GM23338 (cell line): ENCODE measurements at regions not wholly inside any gene's neighbourhood (a gene's known extent, or its start where the extent isn't known, plus 50 kb on each side); places are given as distances from the start of the nearest gene placed in this dataset.
A peak's percentile ranks its signal among the peaks of the same experiment; 100 is the strongest.

Source experiments
- ATAC-seq: fragments of 200-7000 bp; cut with Tn5 transposase; 3 replicates; pipeline ENCODE4 v1.9.1; 2020
- DNase-seq: peaks from one replicate; pipeline ENCODE4 v3.0.0-alpha.2; 2015; ENCODE audit warnings: low spot score
- H2AFZ ChIP-seq: fragments of 200-600 bp; sonication (generic); 2 replicates; pipeline ENCODE4 v1.8.0; 2016; ENCODE audit warnings: antibody characterized with exemption, mild to moderate bottlenecking, moderate library complexity
- H3F3A ChIP-seq: fragments of 200-600 bp; sonication (generic); replicated peaks from 2 replicates; pipeline ENCODE4 v1.8.0; 2017; ENCODE audit warnings: antibody characterized with exemption, mixed run types, low read depth
- H3K27ac ChIP-seq: fragments of 200-600 bp; sonication (generic); 2 replicates; pipeline ENCODE4 v1.6.1; 2016; ENCODE audit warnings: low read depth
- H3K27me3 ChIP-seq: fragments of 200-600 bp; sonication (generic); 2 replicates; pipeline ENCODE4 v1.8.0; 2016; ENCODE audit warnings: mild to moderate bottlenecking, mixed run types, moderate library complexity; ENCODE audit not compliant: insufficient read depth
- H3K36me3 ChIP-seq: fragments of 200-600 bp; sonication (generic); 2 replicates; pipeline ENCODE4 v1.8.0; 2016; ENCODE audit warnings: mild to moderate bottlenecking; ENCODE audit not compliant: insufficient read depth
- H3K4me1 ChIP-seq: fragments of 200-600 bp; sonication (generic); 2 replicates; pipeline ENCODE4 v1.8.0; 2016; ENCODE audit warnings: mild to moderate bottlenecking, moderate library complexity; ENCODE audit not compliant: insufficient read depth
- H3K4me2 ChIP-seq: fragments of 200-600 bp; sonication (generic); 2 replicates; pipeline ENCODE4 v1.7.1; 2017; ENCODE audit warnings: mixed run types
- H3K4me3 ChIP-seq: fragments of 200-600 bp; sonication (generic); 2 replicates; pipeline ENCODE4 v1.6.1; 2016; ENCODE audit warnings: mixed run types
- H3K79me2 ChIP-seq: fragments of 200-600 bp; sonication (generic); replicated peaks from 2 replicates; pipeline ENCODE4 v1.8.0; 2017; ENCODE audit warnings: mild to moderate bottlenecking; ENCODE audit not compliant: insufficient read depth
- H3K9me2 ChIP-seq: fragments of 200-600 bp; sonication (generic); 2 replicates; pipeline ENCODE4 v1.8.0; 2017; ENCODE audit not compliant: insufficient read depth
- H4K20me1 ChIP-seq: fragments of 200-600 bp; sonication (generic); replicated peaks from 2 replicates; pipeline ENCODE4 v1.8.0; 2017; ENCODE audit warnings: mild to moderate bottlenecking; ENCODE audit not compliant: insufficient read depth
- H3K27ac Mint-ChIP-seq: 2 replicates; pipeline ENCODE4 v1.8.0; 2020; ENCODE audit warnings: inconsistent platforms, mild to moderate bottlenecking, moderate library complexity, mixed read lengths
- H3K27me3 Mint-ChIP-seq: 3 replicates; pipeline ENCODE4 v1.8.0; 2022; ENCODE audit warnings: low read depth, mild to moderate bottlenecking, moderate library complexity, mixed read lengths, inconsistent platforms; ENCODE audit not compliant: insufficient read depth, poor library complexity
- H3K36me3 Mint-ChIP-seq: 3 replicates; pipeline ENCODE4 v1.8.0; 2021; ENCODE audit warnings: low read depth, mild to moderate bottlenecking, inconsistent platforms, moderate library complexity, mixed read lengths
- H3K4me1 Mint-ChIP-seq: 3 replicates; pipeline ENCODE4 v1.8.0; 2020; ENCODE audit warnings: mild to moderate bottlenecking, inconsistent platforms, mixed read lengths
- H3K4me3 Mint-ChIP-seq: 3 replicates; pipeline ENCODE4 v1.8.0; 2021; ENCODE audit warnings: moderate library complexity, mild to moderate bottlenecking, inconsistent platforms, mixed read lengths
- H3K9me3 Mint-ChIP-seq: 3 replicates; pipeline ENCODE4 v1.8.0; 2020; ENCODE audit warnings: moderate library complexity, mild to moderate bottlenecking, inconsistent platforms, mixed read lengths
- CREB1 ChIP-seq: fragments of 250-450 bp; sonication (Bioruptor Pico); IDR thresholded peaks from 2 replicates; pipeline ENCODE4 v1.5.0; 2020; ENCODE audit warnings: low read depth, mild to moderate bottlenecking, moderate library complexity
- EZH2 ChIP-seq: fragments of 200-600 bp; sonication (generic); IDR thresholded peaks from one replicate; pipeline ENCODE4 v1.8.0; 2017; ENCODE audit warnings: antibody characterized with exemption, mild to moderate bottlenecking, low read depth; ENCODE audit not compliant: unreplicated experiment
- EZH2phosphoT487 ChIP-seq: fragments of 200-600 bp; sonication (generic); IDR thresholded peaks from one replicate; pipeline ENCODE4 v1.8.1; 2018; ENCODE audit warnings: antibody characterized with exemption; ENCODE audit not compliant: unreplicated experiment
- STAT1 ChIP-seq: IDR thresholded peaks from one replicate; pipeline ENCODE4 v1.6.1; 2016; ENCODE audit warnings: antibody characterized with exemption; ENCODE audit not compliant: unreplicated experiment
- TF ChIP-seq, protein P1 (sequence below): fragments of 250-450 bp; sonication (Bioruptor Pico); IDR thresholded peaks from 2 replicates; pipeline ENCODE4 v1.5.0; 2020; ENCODE audit warnings: mild to moderate bottlenecking, moderate library complexity
- TF ChIP-seq, protein P2 (sequence below), 2 experiments: fragments of 200-600 bp in 1 of 2; sonication (generic) in 1 of 2; conservative IDR thresholded peaks; 2 replicates each; pipeline versions ENCODE4 v1.5.1 to v1.6.1; 2016 to 2017; ENCODE audit warnings: antibody characterized with exemption in 2 of 2, low read depth in 2 of 2, mild to moderate bottlenecking in 2 of 2, moderate library complexity in 1 of 2
- TF ChIP-seq, protein P3 (sequence below): IDR thresholded peaks from 2 replicates; pipeline ENCODE4 v1.6.1; 2016; ENCODE audit warnings: antibody characterized with exemption
- TF ChIP-seq, protein P4 (sequence below): IDR thresholded peaks from one replicate; pipeline ENCODE4 v1.6.1; 2018; ENCODE audit warnings: antibody characterized with exemption; ENCODE audit not compliant: unreplicated experiment

DNA sequence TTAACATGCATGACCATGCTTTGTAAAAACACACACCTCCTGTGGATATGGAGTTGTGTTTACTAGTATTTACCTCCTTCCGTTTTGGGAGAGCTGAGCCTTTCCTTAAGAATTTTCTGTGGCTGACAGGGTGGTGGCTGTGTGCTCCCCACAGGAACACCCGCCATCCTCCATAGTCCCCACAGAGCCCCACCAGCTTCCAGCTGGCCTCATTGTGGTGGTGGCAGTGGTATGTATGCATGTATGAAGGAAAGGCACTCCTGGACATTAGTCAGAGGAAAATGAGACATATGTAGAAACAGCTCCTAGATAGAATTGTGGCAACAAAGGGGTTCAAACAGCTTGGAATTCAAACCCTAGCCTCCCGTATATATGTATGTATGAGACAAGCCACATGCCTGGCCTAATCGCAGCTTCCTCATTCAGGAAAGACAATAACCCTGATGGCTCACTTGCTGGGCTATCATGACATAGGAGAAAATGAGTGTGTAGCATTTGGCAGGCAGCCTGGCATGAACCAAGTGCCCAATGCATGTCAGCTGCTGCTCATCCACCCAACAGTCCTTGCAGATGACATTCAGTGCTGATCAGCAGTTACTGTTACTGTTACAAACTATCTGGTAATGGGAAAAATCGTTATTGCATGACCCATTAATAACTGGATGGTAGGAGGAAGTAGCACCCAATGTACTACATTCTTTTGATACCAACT, 459.7 kb downstream of the EBF1 start:
- Histone ChIP-seq H3K4me2 (no peak overlapping the region), H3K4me1 (peaks cover 5% of the 10 kb centered on the region; the same call in 1 of the 2 replicates), H3K79me2 (no peaks in the 10 kb centered on the region), H4K20me1 (no peaks in the 10 kb centered on the region), H3K4me3 (no peak overlapping the region), H3K9me2 (no peaks in the 10 kb centered on the region), H3K27ac (no peak overlapping the region), H3K36me3 (no peaks in the 10 kb centered on the region), H2AFZ (peak overlapping the region; percentile 2; the same call in 1 of the 2 replicates), H3K27me3 (no peaks in the 10 kb centered on the region), H3F3A (no peaks in the 10 kb centered on the region)
- DNase-seq (peak; percentile 2), ATAC-seq (no peak)
- Mint-ChIP-seq H3K27ac (peak overlapping the region; percentile 69; the same call in 1 of the 2 replicates), H3K27me3 (no peaks in the 10 kb centered on the region), H3K4me3 (no peak overlapping the region), H3K9me3 (no peaks in the 10 kb centered on the region), H3K36me3 (no peaks in the 10 kb centered on the region), H3K4me1 (peaks cover 23% of the 10 kb centered on the region)
- TF ChIP-seq, protein P1, sequence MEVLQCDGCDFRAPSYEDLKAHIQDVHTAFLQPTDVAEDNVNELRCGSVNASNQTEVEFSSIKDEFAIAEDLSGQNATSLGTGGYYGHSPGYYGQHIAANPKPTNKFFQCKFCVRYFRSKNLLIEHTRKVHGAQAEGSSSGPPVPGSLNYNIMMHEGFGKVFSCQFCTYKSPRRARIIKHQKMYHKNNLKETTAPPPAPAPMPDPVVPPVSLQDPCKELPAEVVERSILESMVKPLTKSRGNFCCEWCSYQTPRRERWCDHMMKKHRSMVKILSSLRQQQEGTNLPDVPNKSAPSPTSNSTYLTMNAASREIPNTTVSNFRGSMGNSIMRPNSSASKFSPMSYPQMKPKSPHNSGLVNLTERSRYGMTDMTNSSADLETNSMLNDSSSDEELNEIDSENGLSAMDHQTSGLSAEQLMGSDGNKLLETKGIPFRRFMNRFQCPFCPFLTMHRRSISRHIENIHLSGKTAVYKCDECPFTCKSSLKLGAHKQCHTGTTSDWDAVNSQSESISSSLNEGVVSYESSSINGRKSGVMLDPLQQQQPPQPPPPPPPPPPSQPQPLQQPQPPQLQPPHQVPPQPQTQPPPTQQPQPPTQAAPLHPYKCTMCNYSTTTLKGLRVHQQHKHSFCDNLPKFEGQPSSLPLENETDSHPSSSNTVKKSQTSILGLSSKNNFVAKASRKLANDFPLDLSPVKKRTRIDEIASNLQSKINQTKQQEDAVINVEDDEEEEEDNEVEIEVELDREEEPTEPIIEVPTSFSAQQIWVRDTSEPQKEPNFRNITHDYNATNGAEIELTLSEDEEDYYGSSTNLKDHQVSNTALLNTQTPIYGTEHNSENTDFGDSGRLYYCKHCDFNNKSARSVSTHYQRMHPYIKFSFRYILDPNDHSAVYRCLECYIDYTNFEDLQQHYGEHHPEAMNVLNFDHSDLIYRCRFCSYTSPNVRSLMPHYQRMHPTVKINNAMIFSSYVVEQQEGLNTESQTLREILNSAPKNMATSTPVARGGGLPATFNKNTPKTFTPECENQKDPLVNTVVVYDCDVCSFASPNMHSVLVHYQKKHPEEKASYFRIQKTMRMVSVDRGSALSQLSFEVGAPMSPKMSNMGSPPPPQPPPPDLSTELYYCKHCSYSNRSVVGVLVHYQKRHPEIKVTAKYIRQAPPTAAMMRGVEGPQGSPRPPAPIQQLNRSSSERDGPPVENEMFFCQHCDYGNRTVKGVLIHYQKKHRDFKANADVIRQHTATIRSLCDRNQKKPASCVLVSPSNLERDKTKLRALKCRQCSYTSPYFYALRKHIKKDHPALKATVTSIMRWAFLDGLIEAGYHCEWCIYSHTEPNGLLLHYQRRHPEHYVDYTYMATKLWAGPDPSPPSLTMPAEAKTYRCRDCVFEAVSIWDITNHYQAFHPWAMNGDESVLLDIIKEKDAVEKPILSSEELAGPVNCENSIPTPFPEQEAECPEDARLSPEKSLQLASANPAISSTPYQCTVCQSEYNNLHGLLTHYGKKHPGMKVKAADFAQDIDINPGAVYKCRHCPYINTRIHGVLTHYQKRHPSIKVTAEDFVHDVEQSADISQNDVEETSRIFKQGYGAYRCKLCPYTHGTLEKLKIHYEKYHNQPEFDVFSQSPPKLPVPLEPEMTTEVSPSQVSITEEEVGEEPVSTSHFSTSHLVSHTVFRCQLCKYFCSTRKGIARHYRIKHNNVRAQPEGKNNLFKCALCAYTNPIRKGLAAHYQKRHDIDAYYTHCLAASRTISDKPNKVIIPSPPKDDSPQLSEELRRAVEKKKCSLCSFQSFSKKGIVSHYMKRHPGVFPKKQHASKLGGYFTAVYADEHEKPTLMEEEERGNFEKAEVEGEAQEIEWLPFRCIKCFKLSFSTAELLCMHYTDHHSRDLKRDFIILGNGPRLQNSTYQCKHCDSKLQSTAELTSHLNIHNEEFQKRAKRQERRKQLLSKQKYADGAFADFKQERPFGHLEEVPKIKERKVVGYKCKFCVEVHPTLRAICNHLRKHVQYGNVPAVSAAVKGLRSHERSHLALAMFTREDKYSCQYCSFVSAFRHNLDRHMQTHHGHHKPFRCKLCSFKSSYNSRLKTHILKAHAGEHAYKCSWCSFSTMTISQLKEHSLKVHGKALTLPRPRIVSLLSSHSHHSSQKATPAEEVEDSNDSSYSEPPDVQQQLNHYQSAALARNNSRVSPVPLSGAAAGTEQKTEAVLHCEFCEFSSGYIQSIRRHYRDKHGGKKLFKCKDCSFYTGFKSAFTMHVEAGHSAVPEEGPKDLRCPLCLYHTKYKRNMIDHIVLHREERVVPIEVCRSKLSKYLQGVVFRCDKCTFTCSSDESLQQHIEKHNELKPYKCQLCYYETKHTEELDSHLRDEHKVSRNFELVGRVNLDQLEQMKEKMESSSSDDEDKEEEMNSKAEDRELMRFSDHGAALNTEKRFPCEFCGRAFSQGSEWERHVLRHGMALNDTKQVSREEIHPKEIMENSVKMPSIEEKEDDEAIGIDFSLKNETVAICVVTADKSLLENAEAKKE, result no peak
- TF ChIP-seq, protein P2, sequence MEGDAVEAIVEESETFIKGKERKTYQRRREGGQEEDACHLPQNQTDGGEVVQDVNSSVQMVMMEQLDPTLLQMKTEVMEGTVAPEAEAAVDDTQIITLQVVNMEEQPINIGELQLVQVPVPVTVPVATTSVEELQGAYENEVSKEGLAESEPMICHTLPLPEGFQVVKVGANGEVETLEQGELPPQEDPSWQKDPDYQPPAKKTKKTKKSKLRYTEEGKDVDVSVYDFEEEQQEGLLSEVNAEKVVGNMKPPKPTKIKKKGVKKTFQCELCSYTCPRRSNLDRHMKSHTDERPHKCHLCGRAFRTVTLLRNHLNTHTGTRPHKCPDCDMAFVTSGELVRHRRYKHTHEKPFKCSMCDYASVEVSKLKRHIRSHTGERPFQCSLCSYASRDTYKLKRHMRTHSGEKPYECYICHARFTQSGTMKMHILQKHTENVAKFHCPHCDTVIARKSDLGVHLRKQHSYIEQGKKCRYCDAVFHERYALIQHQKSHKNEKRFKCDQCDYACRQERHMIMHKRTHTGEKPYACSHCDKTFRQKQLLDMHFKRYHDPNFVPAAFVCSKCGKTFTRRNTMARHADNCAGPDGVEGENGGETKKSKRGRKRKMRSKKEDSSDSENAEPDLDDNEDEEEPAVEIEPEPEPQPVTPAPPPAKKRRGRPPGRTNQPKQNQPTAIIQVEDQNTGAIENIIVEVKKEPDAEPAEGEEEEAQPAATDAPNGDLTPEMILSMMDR (conservative IDR thresholded peaks at IDR 0.05; ENCODE audit: low read depth in 2 of 2), result no peak
- TF ChIP-seq EZH2phosphoT487 (no peak), STAT1 (no peak), CREB1 (CRISPR knock-in tag) (no peak), EZH2 (no peak)
- TF ChIP-seq, protein P3, sequence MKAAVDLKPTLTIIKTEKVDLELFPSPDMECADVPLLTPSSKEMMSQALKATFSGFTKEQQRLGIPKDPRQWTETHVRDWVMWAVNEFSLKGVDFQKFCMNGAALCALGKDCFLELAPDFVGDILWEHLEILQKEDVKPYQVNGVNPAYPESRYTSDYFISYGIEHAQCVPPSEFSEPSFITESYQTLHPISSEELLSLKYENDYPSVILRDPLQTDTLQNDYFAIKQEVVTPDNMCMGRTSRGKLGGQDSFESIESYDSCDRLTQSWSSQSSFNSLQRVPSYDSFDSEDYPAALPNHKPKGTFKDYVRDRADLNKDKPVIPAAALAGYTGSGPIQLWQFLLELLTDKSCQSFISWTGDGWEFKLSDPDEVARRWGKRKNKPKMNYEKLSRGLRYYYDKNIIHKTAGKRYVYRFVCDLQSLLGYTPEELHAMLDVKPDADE, result no peak
- TF ChIP-seq, protein P4, sequence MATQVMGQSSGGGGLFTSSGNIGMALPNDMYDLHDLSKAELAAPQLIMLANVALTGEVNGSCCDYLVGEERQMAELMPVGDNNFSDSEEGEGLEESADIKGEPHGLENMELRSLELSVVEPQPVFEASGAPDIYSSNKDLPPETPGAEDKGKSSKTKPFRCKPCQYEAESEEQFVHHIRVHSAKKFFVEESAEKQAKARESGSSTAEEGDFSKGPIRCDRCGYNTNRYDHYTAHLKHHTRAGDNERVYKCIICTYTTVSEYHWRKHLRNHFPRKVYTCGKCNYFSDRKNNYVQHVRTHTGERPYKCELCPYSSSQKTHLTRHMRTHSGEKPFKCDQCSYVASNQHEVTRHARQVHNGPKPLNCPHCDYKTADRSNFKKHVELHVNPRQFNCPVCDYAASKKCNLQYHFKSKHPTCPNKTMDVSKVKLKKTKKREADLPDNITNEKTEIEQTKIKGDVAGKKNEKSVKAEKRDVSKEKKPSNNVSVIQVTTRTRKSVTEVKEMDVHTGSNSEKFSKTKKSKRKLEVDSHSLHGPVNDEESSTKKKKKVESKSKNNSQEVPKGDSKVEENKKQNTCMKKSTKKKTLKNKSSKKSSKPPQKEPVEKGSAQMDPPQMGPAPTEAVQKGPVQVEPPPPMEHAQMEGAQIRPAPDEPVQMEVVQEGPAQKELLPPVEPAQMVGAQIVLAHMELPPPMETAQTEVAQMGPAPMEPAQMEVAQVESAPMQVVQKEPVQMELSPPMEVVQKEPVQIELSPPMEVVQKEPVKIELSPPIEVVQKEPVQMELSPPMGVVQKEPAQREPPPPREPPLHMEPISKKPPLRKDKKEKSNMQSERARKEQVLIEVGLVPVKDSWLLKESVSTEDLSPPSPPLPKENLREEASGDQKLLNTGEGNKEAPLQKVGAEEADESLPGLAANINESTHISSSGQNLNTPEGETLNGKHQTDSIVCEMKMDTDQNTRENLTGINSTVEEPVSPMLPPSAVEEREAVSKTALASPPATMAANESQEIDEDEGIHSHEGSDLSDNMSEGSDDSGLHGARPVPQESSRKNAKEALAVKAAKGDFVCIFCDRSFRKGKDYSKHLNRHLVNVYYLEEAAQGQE, result no peak
